ENCODE measurements at regions not wholly inside any gene's neighbourhood (a gene's known extent, or its start where the extent isn't known, plus 50 kb on each side); places are given as distances from the start of the nearest gene placed in this dataset.
A peak's percentile ranks its signal among the peaks of the same experiment; 100 is the strongest.

- no peak for DNase-seq (ENCODE audit: low read depth in 4 of 4, low spot score in 3 of 4)
These were observed 56.1 kb downstream of the KCNRG start for GRCh38 chr13:50071379-50071778.

GRCh38 chr13:50072676-50073075 lies 57.4 kb downstream of the KCNRG start:
- no peak for DNase-seq (ENCODE audit: low read depth in 4 of 4, low spot score in 3 of 4)

GRCh38 chr13:50073340-50073739 lies 58.1 kb downstream of the KCNRG start:
- DNase-seq (ENCODE audit: low read depth in 4 of 4, low spot score in 3 of 4): no peak

- DNase-seq (ENCODE audit: low read depth in 4 of 4, low spot score in 3 of 4): no peak
These were observed 59.6 kb downstream of the KCNRG start for GRCh38 chr13:50074843-50075242.

- no peak for DNase-seq (ENCODE audit: low read depth in 4 of 4, low spot score in 3 of 4)
These were observed 60.4 kb downstream of the KCNRG start for GRCh38 chr13:50075619-50076097.

GRCh38 chr13:50077431-50077830 lies 62.2 kb downstream of the KCNRG start:
- no peak for DNase-seq (ENCODE audit: low read depth in 4 of 4, low spot score in 3 of 4)

GRCh38 chr13:50078231-50078894 lies 63.1 kb downstream of the KCNRG start:
- no peak for DNase-seq (ENCODE audit: low read depth in 4 of 4, low spot score in 3 of 4)

GRCh38 chr13:50078895-50079654 lies 63.8 kb downstream of the KCNRG start:
- peak in 1 of 4 donors; percentile 24 for DNase-seq (ENCODE audit: low read depth in 4 of 4, low spot score in 3 of 4)

- DNase-seq (ENCODE audit: low read depth in 4 of 4, low spot score in 3 of 4): no peak
These were observed 64.5 kb downstream of the KCNRG start for GRCh38 chr13:50079655-50080202.

GRCh38 chr13:50080203-50080910 lies 65.1 kb downstream of the KCNRG start:
- peak in 3 of 4 donors; percentile 30 to 48 (median 38) for DNase-seq (ENCODE audit: low read depth in 4 of 4, low spot score in 3 of 4)

- peak; percentile 34 to 54 (median 38) for DNase-seq (ENCODE audit: low read depth in 4 of 4, low spot score in 3 of 4)
These were observed 65.9 kb downstream of the KCNRG start for GRCh38 chr13:50080911-50081678.

- peak; percentile 98 to 100 (median 98) for DNase-seq (ENCODE audit: low read depth in 4 of 4, low spot score in 3 of 4)
These were observed 66.6 kb downstream of the KCNRG start for GRCh38 chr13:50081679-50082425.

- peak; percentile 66 to 79 (median 68) for DNase-seq (ENCODE audit: low read depth in 4 of 4, low spot score in 3 of 4)
These were observed 67.4 kb downstream of the KCNRG start for GRCh38 chr13:50082426-50083281.

- peak in 3 of 4 donors; percentile 42 to 50 (median 44) for DNase-seq (ENCODE audit: low read depth in 4 of 4, low spot score in 3 of 4)
These were observed 69.8 kb downstream of the KCNRG start for GRCh38 chr13:50085063-50085462.

GRCh38 chr13:50089633-50090032 lies 74.4 kb downstream of the KCNRG start:
- no peak for DNase-seq (ENCODE audit: low read depth in 4 of 4, low spot score in 3 of 4)

- DNase-seq (ENCODE audit: low read depth in 4 of 4, low spot score in 3 of 4): no peak
These were observed 75.0 kb downstream of the KCNRG start for GRCh38 chr13:50090211-50090610.

- DNase-seq (ENCODE audit: low read depth in 4 of 4, low spot score in 3 of 4): no peak
These were observed 79.5 kb downstream of the KCNRG start for GRCh38 chr13:50094615-50095293.

GRCh38 chr13:50098693-50099092 lies 83.4 kb downstream of the KCNRG start:
- DNase-seq (ENCODE audit: low read depth in 4 of 4, low spot score in 3 of 4): no peak

All from left renal pelvis (tissue), 4 donors.